Trophoblast cell (in vitro differentiated cells and primary cell): ENCODE measurements at regions not wholly inside any gene's neighbourhood (a gene's known extent, or its start where the extent isn't known, plus 50 kb on each side); places are given as distances from the start of the nearest gene placed in this dataset.

Source experiments
- DNase-seq, 2 donors: peaks; one replicate each; pipeline ENCODE4 v3.0.0-alpha.2; 2016
- H2AFZ ChIP-seq: 2 replicates; pipeline ENCODE4 v1.6.1; 2013; ENCODE audit warnings: low read length, moderate library complexity, mild to moderate bottlenecking; ENCODE audit not compliant: insufficient read depth, poor library complexity
- H2AK5ac ChIP-seq: 2 replicates; pipeline ENCODE4 v1.6.1; 2013; ENCODE audit warnings: mild to moderate bottlenecking, low read length
- H2BK120ac ChIP-seq: 2 replicates; pipeline ENCODE4 v1.6.1; 2013; ENCODE audit warnings: low read length, mild to moderate bottlenecking, moderate library complexity; ENCODE audit not compliant: insufficient read depth, poor library complexity
- H2BK12ac ChIP-seq: 2 replicates; pipeline ENCODE4 v1.6.1; 2013; ENCODE audit warnings: mild to moderate bottlenecking, low read length, moderate library complexity
- H2BK5ac ChIP-seq: 2 replicates; pipeline ENCODE4 v1.6.1; 2013; ENCODE audit warnings: low read length, low read depth, moderate library complexity, mild to moderate bottlenecking; ENCODE audit not compliant: poor library complexity
- H3K14ac ChIP-seq: 2 replicates; pipeline ENCODE4 v1.6.1; 2013; ENCODE audit warnings: mild to moderate bottlenecking, low read length
- H3K18ac ChIP-seq: 2 replicates; pipeline ENCODE4 v1.6.1; 2013; ENCODE audit warnings: mild to moderate bottlenecking, low read length
- H3K23ac ChIP-seq: 2 replicates; pipeline ENCODE4 v1.6.1; 2013; ENCODE audit warnings: low read length
- H3K27ac ChIP-seq: 2 replicates; pipeline ENCODE4 v1.5.1; 2013; ENCODE audit warnings: low read depth, mild to moderate bottlenecking, inconsistent platforms, low read length, moderate library complexity
- H3K27me3 ChIP-seq: 2 replicates; pipeline ENCODE4 v1.6.1; 2013; ENCODE audit warnings: inconsistent platforms, mild to moderate bottlenecking, low read length, moderate library complexity; ENCODE audit not compliant: insufficient read depth
- H3K36me3 ChIP-seq, 2 experiments: 1 replicate in 1 of 2; 2 replicates in 1 of 2; pipeline ENCODE4 v1.6.1; 2013; ENCODE audit warnings: low read length in 2 of 2, mild to moderate bottlenecking in 2 of 2, moderate library complexity in 1 of 2; ENCODE audit not compliant: insufficient read depth in 2 of 2, control insufficient read depth in 1 of 2
- H3K4ac ChIP-seq: 2 replicates; pipeline ENCODE4 v1.6.1; 2013; ENCODE audit warnings: low read depth, mild to moderate bottlenecking, low read length, moderate library complexity
- H3K4me1 ChIP-seq, 2 experiments: 1 replicate in 1 of 2; 2 replicates in 1 of 2; pipeline ENCODE4 v1.6.1; 2013; ENCODE audit warnings: low read length in 2 of 2, mild to moderate bottlenecking in 2 of 2, moderate library complexity in 1 of 2; ENCODE audit not compliant: insufficient read depth in 2 of 2, control insufficient read depth in 1 of 2
- H3K4me2 ChIP-seq: 2 replicates; pipeline ENCODE4 v1.6.1; 2013; ENCODE audit warnings: inconsistent platforms, mild to moderate bottlenecking, low read length, moderate library complexity
- H3K4me3 ChIP-seq: 2 replicates; pipeline ENCODE4 v1.5.1; 2013; ENCODE audit warnings: mild to moderate bottlenecking, low read depth, low read length, inconsistent platforms
- H3K79me1 ChIP-seq: one replicate; pipeline ENCODE4 v1.6.1; 2013; ENCODE audit warnings: low read length
- H3K79me2 ChIP-seq: 2 replicates; pipeline ENCODE4 v1.6.1; 2013; ENCODE audit warnings: low read length, mild to moderate bottlenecking; ENCODE audit not compliant: control insufficient read depth, insufficient read depth, poor library complexity
- H3K9ac ChIP-seq: 2 replicates; pipeline ENCODE4 v1.6.1; 2013; ENCODE audit warnings: mild to moderate bottlenecking, low read length
- H3K9me3 ChIP-seq: 2 replicates; pipeline ENCODE4 v1.6.1; 2013; ENCODE audit warnings: low read depth, mild to moderate bottlenecking, control low read depth, inconsistent platforms, low read length; ENCODE audit not compliant: insufficient read depth
- H4K12ac ChIP-seq: 2 replicates; pipeline ENCODE4 v1.6.1; 2013; ENCODE audit warnings: low read depth, mild to moderate bottlenecking, low read length, moderate library complexity
- H4K8ac ChIP-seq: 2 replicates; pipeline ENCODE4 v1.6.1; 2013; ENCODE audit warnings: low read depth, mild to moderate bottlenecking, low read length, moderate library complexity
- H4K91ac ChIP-seq: one replicate; pipeline ENCODE4 v1.6.1; 2013; ENCODE audit warnings: low read depth, mild to moderate bottlenecking, low read length, moderate library complexity
- WGBS: extraction: QIAGEN DNeasy Blood & Tissue Kit; methylation state at CpG from one replicate; pipeline ENCODE4 v1.1.7; 2013; ENCODE audit warnings: missing lambda C conversion rate; ENCODE audit not compliant: insufficient read length, insufficient coverage; ENCODE audit errors: extremely low coverage; 5-methylcytosine and 5-hydroxymethylcytosine counted together

- no peaks in the 10 kb centered on the region for H3K79me1 ChIP-seq
- H3K27me3 ChIP-seq = no peaks in the 10 kb centered on the region
- H2BK120ac ChIP-seq = no peak overlapping the region
- H3K4ac ChIP-seq = no peak overlapping the region
- no peak overlapping the region for H2BK12ac ChIP-seq
- H3K4me1 ChIP-seq = no peaks in the 10 kb centered on the region
- H2AFZ ChIP-seq = no peak overlapping the region
- WGBS = no CpG with 5 or more reads among the region's 9 CpGs
- H3K14ac ChIP-seq = no peak overlapping the region
- no peak overlapping the region for H3K9ac ChIP-seq
- no peak for DNase-seq
- H3K36me3 ChIP-seq = peaks cover 38 to 51% of the 10 kb centered on the region in 2 experiments
- H4K91ac ChIP-seq = no peak overlapping the region
- no peak overlapping the region for H4K8ac ChIP-seq
- H3K4me2 ChIP-seq = no peak overlapping the region
- no peak overlapping the region for H3K4me3 ChIP-seq
- H3K27ac ChIP-seq = no peak overlapping the region
- no peak overlapping the region for H3K23ac ChIP-seq
- H3K9me3 ChIP-seq = no peaks in the 10 kb centered on the region
- H3K79me2 ChIP-seq = no peaks in the 10 kb centered on the region
- no peak overlapping the region for H4K12ac ChIP-seq
- no peak overlapping the region for H2AK5ac ChIP-seq
- no peak overlapping the region for H3K18ac ChIP-seq
- no peak overlapping the region for H2BK5ac ChIP-seq
Observed at GRCh38 chr12:124403273-124403672, 108.4 kb downstream of the RFLNA start.

GRCh38 chr12:124402248-124403066 is 107.6 kb downstream of the RFLNA start:
- Histone ChIP-seq H3K79me1 (no peaks in the 10 kb centered on the region), H2BK12ac (no peak overlapping the region), H3K9ac (no peak overlapping the region), H3K27me3 (no peaks in the 10 kb centered on the region), H3K36me3 (peaks cover 45 to 55% of the 10 kb centered on the region in 2 experiments), H3K23ac (no peak overlapping the region), H2BK120ac (no peak overlapping the region), H3K14ac (no peak overlapping the region), H3K4me1 (no peaks in the 10 kb centered on the region), H4K91ac (no peak overlapping the region), H4K12ac (no peak overlapping the region), H2AK5ac (no peak overlapping the region), H2BK5ac (no peak overlapping the region), H4K8ac (no peak overlapping the region), H2AFZ (no peak overlapping the region), H3K79me2 (no peaks in the 10 kb centered on the region), H3K9me3 (no peaks in the 10 kb centered on the region), H3K18ac (no peak overlapping the region), H3K4me2 (no peak overlapping the region), H3K27ac (no peak overlapping the region), H3K4me3 (no peak overlapping the region), H3K4ac (no peak overlapping the region)
- WGBS = no CpG with 5 or more reads among the region's 23 CpGs
- no peak for DNase-seq

- Histone ChIP-seq H3K18ac (no peak overlapping the region), H3K4me1 (no peaks in the 10 kb centered on the region), H2BK120ac (no peak overlapping the region), H2BK5ac (no peak overlapping the region), H3K79me1 (no peaks in the 10 kb centered on the region), H3K4ac (no peak overlapping the region), H4K91ac (no peak overlapping the region), H3K9ac (no peak overlapping the region), H3K79me2 (no peaks in the 10 kb centered on the region), H3K14ac (no peak overlapping the region), H3K23ac (no peak overlapping the region), H4K8ac (no peak overlapping the region), H2BK12ac (no peak overlapping the region), H3K4me3 (no peak overlapping the region), H2AFZ (no peak overlapping the region), H3K9me3 (peaks cover 3% of the 10 kb centered on the region), H2AK5ac (no peak overlapping the region), H3K27me3 (no peaks in the 10 kb centered on the region), H4K12ac (no peak overlapping the region), H3K36me3 (peaks cover 48 to 62% of the 10 kb centered on the region in 2 experiments), H3K27ac (no peak overlapping the region), H3K4me2 (no peak overlapping the region)
- no peak for DNase-seq
- WGBS = no CpG with 5 or more reads among the region's 15 CpGs
Observed at GRCh38 chr12:124401704-124402221, 106.9 kb downstream of the RFLNA start.

GRCh38 chr12:124400124-124400523 is 105.2 kb downstream of the RFLNA start:
- Histone ChIP-seq H3K79me1 (no peaks in the 10 kb centered on the region), H3K9me3 (peaks cover 3% of the 10 kb centered on the region), H3K36me3 (peaks cover 44 to 58% of the 10 kb centered on the region in 2 experiments), H3K79me2 (no peaks in the 10 kb centered on the region), H3K14ac (no peak overlapping the region), H2BK12ac (no peak overlapping the region), H2BK120ac (no peak overlapping the region), H3K23ac (no peak overlapping the region), H2AFZ (no peak overlapping the region), H3K27ac (no peak overlapping the region), H3K4me2 (no peak overlapping the region), H3K4ac (no peak overlapping the region), H3K18ac (no peak overlapping the region), H3K4me1 (no peaks in the 10 kb centered on the region), H4K91ac (no peak overlapping the region), H3K27me3 (no peaks in the 10 kb centered on the region), H3K9ac (no peak overlapping the region), H3K4me3 (no peak overlapping the region), H2AK5ac (no peak overlapping the region), H4K12ac (no peak overlapping the region), H2BK5ac (no peak overlapping the region), H4K8ac (no peak overlapping the region)
- no peak for DNase-seq
- WGBS = no CpG with 5 or more reads among the region's 10 CpGs
